Stimulated activated CD4-positive, alpha-beta T cell treated with anti-CD3 and anti-CD28 coated beads, Interleukin-12 subunit alpha, Interleukin-12 subunit beta, amount 100 ng/mL, for 48 hours (primary cell): ENCODE measurements at regions not wholly inside any gene's neighbourhood (a gene's known extent, or its start where the extent isn't known, plus 50 kb on each side); places are given as distances from the start of the nearest gene placed in this dataset.

ENCODE experiments used
- DNase-seq, 3 donors: peaks; one replicate each; pipeline ENCODE4 v3.0.0-alpha.2; 2020; ENCODE audit warnings: low read depth in 2 of 3, low spot score in 1 of 3

GRCh38 chr9:73020877-73021276 is 68.0 kb upstream of the ALDH1A1 start:
- DNase-seq: no peak

- no peak for DNase-seq
Measured at GRCh38 chr9:73014011-73014410, 61.2 kb upstream of the ALDH1A1 start.

- no peak for DNase-seq
Measured at GRCh38 chr9:73011956-73012355, 59.1 kb upstream of the ALDH1A1 start.

- DNase-seq: no peak
Measured at GRCh38 chr9:73011181-73011750, 58.4 kb upstream of the ALDH1A1 start.

GRCh38 chr9:73009649-73010288 is 56.9 kb upstream of the ALDH1A1 start:
- no peak for DNase-seq

- DNase-seq: no peak
Measured at GRCh38 chr9:73007966-73008672, 55.3 kb upstream of the ALDH1A1 start.

- DNase-seq: no peak
Measured at GRCh38 chr9:73006986-73007385, 54.1 kb upstream of the ALDH1A1 start.
